NCI-H2107 treated with DMSO at 0.1 percent for 48 hours (cell line): ENCODE measurements at regions not wholly inside any gene's neighbourhood (a gene's known extent, or its start where the extent isn't known, plus 50 kb on each side); places are given as distances from the start of the nearest gene placed in this dataset.
"Not testable (repeated sequence)": the region's sequence is repeated elsewhere in the genome, so short reads cannot be mapped to it uniquely, and the experiment has no call there.

Experiments used
- DNase-seq: peaks from one replicate; lab custom pipeline; 2025; ENCODE audit not compliant: unreplicated experiment; lab: John Stamatoyannopoulos, UW

- DNase-seq, result no peak
Measured at GRCh38 chr4:33746979-33747378, 2497.3 kb downstream of the ARAP2 start.

- no peak for DNase-seq
Measured at GRCh38 chr4:33751050-33751449, 2493.3 kb downstream of the ARAP2 start.

GRCh38 chr4:33772582-33772981 lies 2471.7 kb downstream of the ARAP2 start:
- no peak for DNase-seq

- DNase-seq, result no peak
Measured at GRCh38 chr4:33780952-33781791, 2463.1 kb downstream of the ARAP2 start.

- DNase-seq, result no peak
Measured at GRCh38 chr4:33785843-33786242, 2458.5 kb downstream of the ARAP2 start.

GRCh38 chr4:33802578-33802977 lies 2441.7 kb downstream of the ARAP2 start:
- DNase-seq, result no peak

GRCh38 chr4:33825685-33826084 lies 2418.6 kb downstream of the ARAP2 start:
- DNase-seq, result no peak

GRCh38 chr4:33829356-33829755 lies 2415.0 kb downstream of the ARAP2 start:
- not testable (repeated sequence) for DNase-seq

- DNase-seq, result no peak
Measured at GRCh38 chr4:33831442-33832066, 2412.8 kb downstream of the ARAP2 start.

- DNase-seq, result not testable (repeated sequence)
Measured at GRCh38 chr4:33835764-33836163, 2408.6 kb downstream of the ARAP2 start.

GRCh38 chr4:33837043-33837838 lies 2407.1 kb downstream of the ARAP2 start:
- no peak for DNase-seq

GRCh38 chr4:33841120-33841519 lies 2403.2 kb downstream of the ARAP2 start:
- no peak for DNase-seq

GRCh38 chr4:33850371-33850902 lies 2393.9 kb downstream of the ARAP2 start:
- no peak for DNase-seq

- DNase-seq, result not testable (repeated sequence)
Measured at GRCh38 chr4:33853670-33854069, 2390.6 kb downstream of the ARAP2 start.

- DNase-seq, result no peak
Measured at GRCh38 chr4:33864290-33864859, 2379.9 kb downstream of the ARAP2 start.

- DNase-seq, result no peak
Measured at GRCh38 chr4:33873791-33874190, 2370.5 kb downstream of the ARAP2 start.

GRCh38 chr4:33878710-33879109 lies 2365.6 kb downstream of the ARAP2 start:
- no peak for DNase-seq

GRCh38 chr4:33881176-33881575 lies 2363.1 kb downstream of the ARAP2 start:
- no peak for DNase-seq

- no peak for DNase-seq
Measured at GRCh38 chr4:33882246-33882990, 2361.9 kb downstream of the ARAP2 start.

- no peak for DNase-seq
Measured at GRCh38 chr4:33883111-33883510, 2361.2 kb downstream of the ARAP2 start.
